ENCODE measurements at regions not wholly inside any gene's neighbourhood (a gene's known extent, or its start where the extent isn't known, plus 50 kb on each side); places are given as distances from the start of the nearest gene placed in this dataset.

DNA sequence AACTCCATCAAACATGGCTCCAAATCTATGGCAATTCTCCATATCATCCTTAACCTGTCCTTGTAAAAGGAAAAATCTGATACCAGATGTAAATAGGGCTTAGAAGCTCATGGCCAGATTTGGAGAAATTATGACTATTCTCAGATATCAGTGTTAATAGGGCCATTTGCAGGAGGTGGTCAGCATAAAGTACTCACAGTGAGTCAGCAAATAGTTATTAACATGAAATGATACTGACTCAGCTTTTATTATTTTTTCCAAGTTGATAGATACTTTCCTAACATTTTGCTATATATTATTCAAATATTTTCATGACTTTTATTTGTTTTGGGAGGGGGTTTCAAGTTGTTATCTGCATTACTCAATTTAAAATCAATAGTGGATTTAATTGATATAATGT, 255.8 kb downstream of the MFSD1 start:
- Histone ChIP-seq H4K20me1 (ENCODE audit: insufficient read depth, low read length) (no peaks in the 10 kb centered on the region), H3K9me3 (ENCODE audit: low read depth, low read length) (no peaks in the 10 kb centered on the region), H3K36me3 (ENCODE audit: insufficient read depth, low read length) (no peaks in the 10 kb centered on the region), H2AFZ (ENCODE audit: low read length) (no peak overlapping the region), H3K4me2 (ENCODE audit: insufficient read depth, low read length) (no peak overlapping the region), H3K4me1 (ENCODE audit: insufficient read depth, low read length) (no peaks in the 10 kb centered on the region), H3K4me3 (ENCODE audit: insufficient read depth, low read length) (no peak overlapping the region), H3K27me3 (ENCODE audit: insufficient read depth, low read length) (no peaks in the 10 kb centered on the region), H3K79me2 (ENCODE audit: insufficient read depth, low read length) (no peaks in the 10 kb centered on the region), H3K27ac (ENCODE audit: low read depth, low read length) (no peak overlapping the region)
- DNase-seq (ENCODE audit: insufficient read length, low spot score, missing footprints), result no peak
- TF ChIP-seq, protein P1, sequence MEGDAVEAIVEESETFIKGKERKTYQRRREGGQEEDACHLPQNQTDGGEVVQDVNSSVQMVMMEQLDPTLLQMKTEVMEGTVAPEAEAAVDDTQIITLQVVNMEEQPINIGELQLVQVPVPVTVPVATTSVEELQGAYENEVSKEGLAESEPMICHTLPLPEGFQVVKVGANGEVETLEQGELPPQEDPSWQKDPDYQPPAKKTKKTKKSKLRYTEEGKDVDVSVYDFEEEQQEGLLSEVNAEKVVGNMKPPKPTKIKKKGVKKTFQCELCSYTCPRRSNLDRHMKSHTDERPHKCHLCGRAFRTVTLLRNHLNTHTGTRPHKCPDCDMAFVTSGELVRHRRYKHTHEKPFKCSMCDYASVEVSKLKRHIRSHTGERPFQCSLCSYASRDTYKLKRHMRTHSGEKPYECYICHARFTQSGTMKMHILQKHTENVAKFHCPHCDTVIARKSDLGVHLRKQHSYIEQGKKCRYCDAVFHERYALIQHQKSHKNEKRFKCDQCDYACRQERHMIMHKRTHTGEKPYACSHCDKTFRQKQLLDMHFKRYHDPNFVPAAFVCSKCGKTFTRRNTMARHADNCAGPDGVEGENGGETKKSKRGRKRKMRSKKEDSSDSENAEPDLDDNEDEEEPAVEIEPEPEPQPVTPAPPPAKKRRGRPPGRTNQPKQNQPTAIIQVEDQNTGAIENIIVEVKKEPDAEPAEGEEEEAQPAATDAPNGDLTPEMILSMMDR (IDR thresholded peaks at IDR 0.05; ENCODE audit: extremely low read depth, low read depth, low read length), result no peak

DNA sequence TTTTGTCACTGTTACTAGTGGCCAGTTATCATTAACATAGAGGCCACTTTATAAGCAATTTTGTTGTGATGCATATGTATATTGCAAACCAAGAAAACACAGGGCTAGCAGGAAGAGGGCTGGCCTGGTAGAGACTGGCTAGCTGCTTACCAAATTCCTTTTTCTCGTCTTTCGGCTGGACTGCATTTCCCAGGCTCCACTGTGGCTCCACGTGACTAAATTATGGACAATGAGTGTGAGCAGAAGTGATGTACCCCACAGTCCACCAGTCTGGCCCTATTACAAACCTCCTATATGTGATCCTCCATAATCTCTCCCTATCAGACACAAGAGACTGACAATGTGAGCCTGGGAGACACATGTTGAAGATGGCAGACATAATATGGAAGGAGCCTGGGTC, 257.0 kb downstream of the MFSD1 start:
- TF ChIP-seq, protein P1 (IDR thresholded peaks at IDR 0.05; ENCODE audit: extremely low read depth, low read depth, low read length), result no peak
- no peak overlapping the region for H2AFZ ChIP-seq (ENCODE audit: low read length)
- H3K79me2 ChIP-seq (ENCODE audit: insufficient read depth, low read length), result no peaks in the 10 kb centered on the region
- H4K20me1 ChIP-seq (ENCODE audit: insufficient read depth, low read length), result no peaks in the 10 kb centered on the region
- no peaks in the 10 kb centered on the region for H3K27me3 ChIP-seq (ENCODE audit: insufficient read depth, low read length)
- H3K4me2 ChIP-seq (ENCODE audit: insufficient read depth, low read length), result no peak overlapping the region
- no peaks in the 10 kb centered on the region for H3K9me3 ChIP-seq (ENCODE audit: low read depth, low read length)
- no peak overlapping the region for H3K4me3 ChIP-seq (ENCODE audit: insufficient read depth, low read length)
- H3K27ac ChIP-seq (ENCODE audit: low read depth, low read length), result no peak overlapping the region
- H3K36me3 ChIP-seq (ENCODE audit: insufficient read depth, low read length), result no peaks in the 10 kb centered on the region
- DNase-seq (ENCODE audit: insufficient read length, low spot score, missing footprints), result no peak
- no peaks in the 10 kb centered on the region for H3K4me1 ChIP-seq (ENCODE audit: insufficient read depth, low read length)

DNA sequence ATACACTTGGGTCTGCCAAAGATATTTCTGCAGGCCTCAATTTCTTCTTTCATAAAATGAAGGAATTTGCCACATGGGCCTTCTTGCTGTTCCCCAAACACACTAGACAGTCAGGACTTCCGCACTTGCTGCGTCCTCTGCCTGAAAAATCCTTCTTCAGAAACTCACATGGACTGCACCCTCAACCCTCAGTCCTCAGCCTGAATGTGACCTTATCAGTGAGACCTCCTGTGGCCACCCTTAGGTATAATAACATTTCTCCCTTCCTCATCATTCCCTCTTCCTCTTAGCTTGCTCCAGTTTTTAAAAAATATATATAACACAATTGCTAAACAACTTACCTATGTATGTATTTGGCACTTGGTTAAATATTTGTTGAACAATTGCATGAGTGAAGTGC, 257.5 kb downstream of the MFSD1 start:
- H2AFZ ChIP-seq (ENCODE audit: low read length), result no peak overlapping the region
- TF ChIP-seq, protein P1 (IDR thresholded peaks at IDR 0.05; ENCODE audit: extremely low read depth, low read depth, low read length), result no peak

DNA sequence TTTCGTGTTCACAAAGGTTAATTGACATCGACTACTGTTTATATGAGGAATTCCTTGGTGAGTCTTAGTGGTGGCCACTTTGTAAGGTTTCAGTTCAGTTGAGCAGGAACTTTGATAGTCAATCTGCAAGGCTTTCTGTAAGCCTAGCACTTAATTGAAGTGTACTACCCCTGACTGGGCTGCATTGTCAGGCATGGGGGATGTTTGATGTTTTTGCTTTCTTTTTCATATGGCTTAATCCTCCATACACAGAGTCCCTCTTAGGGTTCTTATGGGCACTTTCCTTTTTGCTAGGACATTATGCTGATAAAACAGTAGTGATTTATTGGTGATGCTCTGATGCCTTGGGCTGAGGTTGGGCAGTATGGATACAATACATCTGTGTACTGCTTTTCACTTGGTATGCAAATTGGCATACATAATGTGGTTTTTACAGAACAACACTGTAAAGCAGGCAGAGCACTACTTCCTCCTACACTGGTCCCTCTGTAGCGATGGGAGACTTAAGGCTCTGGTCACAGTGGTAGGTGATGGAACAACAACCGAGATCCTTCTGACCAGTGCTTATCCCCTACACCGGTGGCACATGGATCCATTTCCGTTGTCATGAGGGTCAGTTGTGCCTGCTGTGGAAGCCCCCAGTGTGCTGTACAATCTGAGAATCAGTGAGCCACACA, 261.0 kb downstream of the MFSD1 start:
- Histone ChIP-seq H3K9me3 (ENCODE audit: low read depth, low read length) (no peaks in the 10 kb centered on the region), H3K4me2 (ENCODE audit: insufficient read depth, low read length) (no peak overlapping the region), H3K27ac (ENCODE audit: low read depth, low read length) (no peak overlapping the region), H3K27me3 (ENCODE audit: insufficient read depth, low read length) (no peaks in the 10 kb centered on the region), H3K79me2 (ENCODE audit: insufficient read depth, low read length) (no peaks in the 10 kb centered on the region), H4K20me1 (ENCODE audit: insufficient read depth, low read length) (no peaks in the 10 kb centered on the region), H3K36me3 (ENCODE audit: insufficient read depth, low read length) (no peaks in the 10 kb centered on the region), H3K4me3 (ENCODE audit: insufficient read depth, low read length) (no peak overlapping the region), H3K4me1 (ENCODE audit: insufficient read depth, low read length) (no peaks in the 10 kb centered on the region), H2AFZ (ENCODE audit: low read length) (no peak overlapping the region)
- DNase-seq (ENCODE audit: insufficient read length, low spot score, missing footprints), result no peak
- TF ChIP-seq, protein P1 (IDR thresholded peaks at IDR 0.05; ENCODE audit: extremely low read depth, low read depth, low read length), result no peak

More for the DNA sequence above, 257.5 kb downstream of the MFSD1 start:
- Histone ChIP-seq H3K36me3 (ENCODE audit: insufficient read depth, low read length) (no peaks in the 10 kb centered on the region), H3K79me2 (ENCODE audit: insufficient read depth, low read length) (no peaks in the 10 kb centered on the region), H3K27ac (ENCODE audit: low read depth, low read length) (no peak overlapping the region), H3K9me3 (ENCODE audit: low read depth, low read length) (no peaks in the 10 kb centered on the region), H3K4me2 (ENCODE audit: insufficient read depth, low read length) (no peak overlapping the region), H3K27me3 (ENCODE audit: insufficient read depth, low read length) (no peaks in the 10 kb centered on the region), H3K4me1 (ENCODE audit: insufficient read depth, low read length) (no peaks in the 10 kb centered on the region), H3K4me3 (ENCODE audit: insufficient read depth, low read length) (no peak overlapping the region), H4K20me1 (ENCODE audit: insufficient read depth, low read length) (no peaks in the 10 kb centered on the region)
- no peak for DNase-seq (ENCODE audit: insufficient read length, low spot score, missing footprints)

Measured in osteoblast (primary cell).